ENCODE measurements at regions not wholly inside any gene's neighbourhood (a gene's known extent, or its start where the extent isn't known, plus 50 kb on each side); places are given as distances from the start of the nearest gene placed in this dataset.
"Not testable (repeated sequence)": the region's sequence is repeated elsewhere in the genome, so short reads cannot be mapped to it uniquely, and the experiment has no call there.

GRCh38 chr7:118938845-118939244 is 714.3 kb downstream of the ANKRD7 start:
- no peak for DNase-seq (ENCODE audit: low spot score)

GRCh38 chr7:118944271-118944670 is 719.8 kb downstream of the ANKRD7 start:
- DNase-seq (ENCODE audit: low spot score): no peak

DNA sequence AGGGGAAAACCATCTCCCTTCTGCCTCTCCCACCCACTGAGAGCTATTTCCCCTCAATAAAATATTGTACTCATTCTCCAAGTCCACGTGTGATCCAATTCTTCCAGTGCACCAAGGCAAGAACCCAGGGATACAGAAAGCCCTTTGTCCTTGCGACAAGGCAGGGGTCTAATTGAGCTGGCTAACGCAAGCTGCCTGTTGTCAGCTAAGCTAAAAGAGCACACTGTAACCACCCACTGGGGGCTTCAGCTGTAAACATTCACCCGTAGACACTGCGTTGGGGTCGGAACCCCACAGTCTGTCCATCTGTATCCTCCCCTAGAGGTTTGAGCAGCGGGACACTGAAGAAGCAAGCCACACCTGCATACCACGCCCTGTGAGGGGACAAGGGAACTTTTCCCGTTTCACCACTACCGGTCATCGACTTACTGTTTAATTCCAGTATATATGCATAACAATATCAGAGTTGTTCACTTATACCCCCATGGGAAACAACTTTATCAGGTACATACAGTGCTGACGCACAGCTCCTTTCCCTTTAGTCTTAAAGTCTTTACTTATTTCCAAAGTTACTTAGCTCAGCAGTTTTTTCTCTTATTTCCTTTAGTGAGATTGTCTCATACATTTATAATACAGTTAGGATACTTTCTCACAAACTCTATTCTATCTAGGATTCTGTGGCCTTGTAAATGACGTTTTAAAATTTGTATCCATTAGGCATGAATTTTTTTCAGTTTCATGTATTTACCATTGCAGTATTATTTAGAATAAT is 721.6 kb downstream of the ANKRD7 start:
- DNase-seq (ENCODE audit: low spot score): no peak

GRCh38 chr7:118948508-118948907 is 724.0 kb downstream of the ANKRD7 start:
- no peak for DNase-seq (ENCODE audit: low spot score)

DNA sequence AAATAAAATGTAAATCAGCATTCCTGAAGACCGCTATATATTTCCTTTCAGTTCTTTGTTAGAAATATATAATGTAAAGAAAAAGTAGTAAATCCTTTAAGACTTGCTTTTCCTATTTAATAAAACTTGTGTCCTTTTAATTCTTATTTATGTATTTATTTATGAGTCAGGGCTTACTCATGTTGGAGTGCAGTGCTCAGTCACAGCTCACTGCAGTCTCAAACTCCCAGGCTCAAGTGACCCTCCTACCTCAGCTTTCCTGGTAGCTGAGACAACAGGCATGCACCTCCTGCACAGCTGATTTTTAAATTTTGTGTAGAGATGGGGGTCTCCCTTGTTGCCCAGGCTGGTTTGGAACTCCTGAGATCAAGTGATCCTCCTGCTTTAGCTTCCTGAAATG is 724.5 kb downstream of the ANKRD7 start:
- DNase-seq (ENCODE audit: low spot score): no peak

GRCh38 chr7:118956285-118956684 is 731.8 kb downstream of the ANKRD7 start:
- not testable (repeated sequence) for DNase-seq (ENCODE audit: low spot score)

DNA sequence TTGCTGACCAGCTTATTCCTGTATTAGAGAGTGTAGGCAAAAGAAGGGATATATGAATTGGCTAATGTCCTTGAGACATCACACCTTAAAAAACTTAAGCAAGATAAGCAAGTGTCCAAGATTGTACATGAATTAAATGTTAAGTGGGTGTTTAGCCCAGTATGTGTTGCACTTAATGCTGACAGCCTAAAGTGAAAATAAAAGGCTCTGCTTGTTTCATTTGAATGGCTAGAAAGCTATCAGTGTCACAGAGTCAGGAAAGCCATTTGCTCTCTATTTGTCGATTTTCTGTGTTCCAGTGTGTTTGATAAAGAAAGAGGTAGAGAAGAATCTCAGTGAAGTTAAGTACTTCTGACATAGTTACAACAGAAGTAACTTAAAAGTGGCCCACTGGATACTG is 744.9 kb downstream of the ANKRD7 start:
- DNase-seq (ENCODE audit: low spot score): no peak

GRCh38 chr7:118971706-118972105 is 747.2 kb downstream of the ANKRD7 start:
- no peak for DNase-seq (ENCODE audit: low spot score)

DNA sequence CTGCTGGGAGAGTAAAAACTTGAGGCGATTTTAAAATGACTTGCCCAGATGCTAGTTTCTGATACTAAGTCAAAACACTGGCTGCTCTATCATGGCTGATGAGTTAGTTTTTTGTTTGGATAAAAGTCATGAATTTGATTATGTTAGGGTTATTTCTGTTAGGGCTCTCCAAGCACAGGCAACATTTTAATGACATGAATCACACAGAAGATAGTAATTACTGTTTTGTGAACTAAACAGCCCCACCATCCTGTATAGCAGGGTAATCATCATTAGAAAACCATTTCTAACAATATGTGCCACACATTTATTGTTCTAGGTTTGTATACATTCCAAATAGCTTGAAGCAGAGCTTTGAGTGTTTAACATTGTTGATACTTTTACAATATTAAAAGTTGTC is 750.3 kb downstream of the ANKRD7 start:
- DNase-seq (ENCODE audit: low spot score): no peak

DNA sequence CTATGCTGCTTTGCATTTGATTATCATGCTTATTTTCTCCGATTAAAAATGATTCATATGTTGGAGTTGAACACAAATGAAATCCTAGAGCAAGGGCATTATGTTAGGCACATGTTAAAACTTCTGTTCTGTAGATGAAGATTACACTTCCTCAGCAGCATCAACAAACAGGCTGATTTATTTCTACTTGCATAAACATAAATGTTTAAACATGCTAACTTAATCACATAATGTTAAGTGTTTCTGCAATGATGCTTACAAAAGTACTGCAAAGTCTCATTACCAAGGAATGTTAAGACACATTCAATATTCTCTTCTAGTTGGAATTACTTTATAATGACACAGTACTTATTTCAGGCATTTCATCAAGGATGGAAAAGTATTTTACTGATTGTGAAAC is 770.8 kb downstream of the ANKRD7 start:
- DNase-seq (ENCODE audit: low spot score): no peak

- DNase-seq (ENCODE audit: low spot score): no peak
These were observed 782.7 kb downstream of the ANKRD7 start for GRCh38 chr7:119007236-119007635.

GRCh38 chr7:119010635-119011034 is 786.1 kb downstream of the ANKRD7 start:
- DNase-seq (ENCODE audit: low spot score): no peak

DNA sequence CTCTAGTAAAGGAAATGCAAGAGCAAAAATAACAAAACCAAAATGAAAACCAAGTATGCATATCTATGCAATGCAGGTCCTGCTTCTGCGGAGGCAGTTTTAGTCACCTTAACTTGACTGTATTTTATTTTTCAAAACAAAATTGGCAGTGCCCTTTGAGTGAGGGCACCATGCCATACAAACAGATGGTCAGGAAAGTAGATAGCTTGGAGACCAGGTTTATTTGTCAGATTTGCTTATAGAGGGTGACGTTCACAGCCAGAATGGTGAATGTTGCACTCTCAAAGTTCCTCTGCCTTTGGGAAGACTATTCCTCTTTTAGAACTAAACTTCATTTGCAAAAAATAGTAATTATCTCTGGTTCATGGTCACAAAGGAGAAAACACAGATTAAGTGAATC is 801.9 kb downstream of the ANKRD7 start:
- DNase-seq (ENCODE audit: low spot score): no peak

- DNase-seq (ENCODE audit: low spot score): no peak
These were observed 804.2 kb downstream of the ANKRD7 start for GRCh38 chr7:119028736-119029135.

DNA sequence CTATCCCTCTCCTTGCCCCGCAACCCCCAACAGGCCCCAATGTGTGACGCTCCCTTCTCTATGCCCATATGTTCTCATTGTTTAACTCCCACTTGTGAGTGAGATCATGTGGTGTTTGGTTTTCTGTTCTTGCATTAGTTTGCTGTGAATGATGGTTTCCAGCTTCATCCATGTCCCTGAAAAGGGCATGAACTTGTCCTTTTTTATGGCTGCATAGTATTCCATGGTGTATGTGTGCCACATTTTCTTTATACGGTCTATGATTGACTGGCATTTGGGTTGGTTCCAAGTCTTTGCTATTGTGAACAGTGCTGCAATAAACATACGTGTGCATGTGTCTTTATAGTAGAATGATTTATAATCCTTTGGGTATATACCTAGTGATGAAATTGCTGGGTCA is 807.6 kb downstream of the ANKRD7 start:
- DNase-seq (ENCODE audit: low spot score): not testable (repeated sequence)

- no peak for DNase-seq (ENCODE audit: low spot score)
These were observed 809.1 kb downstream of the ANKRD7 start for GRCh38 chr7:119033641-119034040.

GRCh38 chr7:119037941-119038340 is 813.4 kb downstream of the ANKRD7 start:
- no peak for DNase-seq (ENCODE audit: low spot score)

- no peak for DNase-seq (ENCODE audit: low spot score)
These were observed 821.6 kb downstream of the ANKRD7 start for GRCh38 chr7:119046068-119046467.

- DNase-seq (ENCODE audit: low spot score): no peak
These were observed 841.5 kb downstream of the ANKRD7 start for GRCh38 chr7:119065966-119066365.

- DNase-seq (ENCODE audit: low spot score): no peak
These were observed 861.5 kb downstream of the ANKRD7 start for GRCh38 chr7:119086026-119086425.

GRCh38 chr7:119090851-119091250 is 866.3 kb downstream of the ANKRD7 start:
- DNase-seq (ENCODE audit: low spot score): no peak

GRCh38 chr7:119096683-119097082 is 872.2 kb downstream of the ANKRD7 start:
- no peak for DNase-seq (ENCODE audit: low spot score)

GRCh38 chr7:119100611-119101258 is 876.2 kb downstream of the ANKRD7 start:
- DNase-seq (ENCODE audit: low spot score): not testable (repeated sequence)

GRCh38 chr7:119102291-119102690 is 877.8 kb downstream of the ANKRD7 start:
- no peak for DNase-seq (ENCODE audit: low spot score)

Data from AG08396 (cell line).